Naive thymus-derived CD4-positive, alpha-beta T cell (primary cell): ENCODE measurements at regions not wholly inside any gene's neighbourhood (a gene's known extent, or its start where the extent isn't known, plus 50 kb on each side); places are given as distances from the start of the nearest gene placed in this dataset.

Experiments used
- ATAC-seq: fragments of 150-1000 bp; cut with Tn5 transposase; 2 replicates; pipeline ENCODE4 v1.10.0; 2021; ENCODE audit warnings: mild to moderate bottlenecking, moderate library complexity
- CTCF ChIA-PET: fragments of 350-600 bp; sonication (Branson Sonifier 250); formaldehyde crosslinking; loops from one replicate; lab custom pipeline; 2021; ENCODE audit warnings: antibody characterized with exemption; lab: Charles Lee
- POLR2A ChIA-PET: fragments of 350-600 bp; sonication (Branson Sonifier 250); formaldehyde crosslinking; loops from one replicate; lab custom pipeline; 2021; ENCODE audit warnings: antibody characterized with exemption, inconsistent platforms; lab: Charles Lee
- DNase-seq, 9 donors: peaks; one replicate each; pipeline versions ENCODE4 v3.0.0 to v3.0.0-alpha.2; 2020 to 2022; ENCODE audit warnings: mixed read lengths in 1 of 9
- H3K27ac ChIP-seq: one replicate; pipeline ENCODE4 v1.7.0; 2013; ENCODE audit warnings: mild to moderate bottlenecking, low read depth, low read length, moderate library complexity
- H3K27me3 ChIP-seq, 2 donors: one replicate each; pipeline ENCODE4 v1.7.0; 2013; ENCODE audit warnings: low read length in 2 of 2, mild to moderate bottlenecking in 2 of 2, moderate library complexity in 2 of 2; ENCODE audit not compliant: control insufficient read depth in 2 of 2, insufficient read depth in 2 of 2
- H3K36me3 ChIP-seq, 3 experiments: 1 replicate in 2 of 3; 2 replicates in 1 of 3; pipeline ENCODE4 v1.7.0; 2013; ENCODE audit warnings: low read length in 3 of 3, mild to moderate bottlenecking in 3 of 3, moderate library complexity in 1 of 3; ENCODE audit not compliant: insufficient read depth in 3 of 3, control insufficient read depth in 2 of 3
- H3K4me1 ChIP-seq, 2 donors: one replicate each; pipeline ENCODE4 v1.7.0; 2013; ENCODE audit warnings: low read length in 2 of 2, mild to moderate bottlenecking in 2 of 2, moderate library complexity in 1 of 2; ENCODE audit not compliant: control insufficient read depth in 2 of 2, insufficient read depth in 2 of 2
- H3K4me3 ChIP-seq: 2 replicates; pipeline ENCODE4 v1.7.0; 2013; ENCODE audit warnings: mild to moderate bottlenecking, low read length
- H3K9me3 ChIP-seq, 3 experiments: 1 replicate in 2 of 3; 2 replicates in 1 of 3; pipeline ENCODE4 v1.7.0; 2013; ENCODE audit warnings: low read length in 3 of 3; ENCODE audit not compliant: control insufficient read depth in 2 of 3
- H3K27ac Mint-ChIP-seq, 9 donors: one replicate each; pipeline ENCODE4 v1.8.0; 2020 to 2022; ENCODE audit warnings: mixed read lengths in 9 of 9, mild to moderate bottlenecking in 8 of 9, moderate library complexity in 5 of 9, inconsistent platforms in 2 of 9
- H3K27me3 Mint-ChIP-seq, 5 donors: one replicate each; pipeline ENCODE4 v1.8.0; 2021 to 2022; ENCODE audit warnings: mixed read lengths in 5 of 5, mild to moderate bottlenecking in 1 of 5
- H3K36me3 Mint-ChIP-seq, 5 donors: one replicate each; pipeline ENCODE4 v1.8.0; 2020 to 2022; ENCODE audit warnings: mixed read lengths in 5 of 5, mild to moderate bottlenecking in 3 of 5, inconsistent platforms in 1 of 5
- H3K4me1 Mint-ChIP-seq, 7 donors: one replicate each; pipeline ENCODE4 v1.8.0; 2020 to 2022; ENCODE audit warnings: mixed read lengths in 7 of 7, mild to moderate bottlenecking in 3 of 7, inconsistent platforms in 1 of 7
- H3K4me3 Mint-ChIP-seq, 10 donors: one replicate each; pipeline ENCODE4 v1.8.0; 2020 to 2022; ENCODE audit warnings: mild to moderate bottlenecking in 10 of 10, mixed read lengths in 10 of 10, moderate library complexity in 6 of 10, inconsistent platforms in 2 of 10
- H3K9me3 Mint-ChIP-seq, 11 donors: one replicate each; pipeline ENCODE4 v1.8.0; 2020 to 2022; ENCODE audit warnings: mixed read lengths in 11 of 11, mild to moderate bottlenecking in 4 of 11, inconsistent platforms in 1 of 11, moderate library complexity in 1 of 11
- intact Hi-C, 2 donors: fragments of 100-400 bp; cut with micrococcal nuclease; formaldehyde crosslinking; loops; one replicate each; pipeline ENCODE4 v1.15.1; 2023

GRCh38 chr4:82268826-82269193 is 105.0 kb downstream of the HNRNPD start:
- Mint-ChIP-seq H3K9me3 (peaks cover 0 to 4% (median 0%) of the 10 kb centered on the region in 11 donors), H3K27me3 (peaks cover 0 to 14% (median 0%) of the 10 kb centered on the region in 5 donors), H3K27ac (peak overlapping the region in 3 of 9 donors; percentile 25 to 79 (median 48)), H3K4me3 (peak overlapping the region in 3 of 10 donors; percentile 25 to 50 (median 36)), H3K4me1 (peaks cover 11 to 51% (median 28%) of the 10 kb centered on the region in 7 donors), H3K36me3 (peaks cover 0 to 3% (median 0%) of the 10 kb centered on the region in 5 donors)
- Histone ChIP-seq H3K4me3 (no peak overlapping the region), H3K4me1 (peaks cover 0 to 8% of the 10 kb centered on the region in 2 donors), H3K27ac (no peak overlapping the region), H3K9me3 (no peaks in the 10 kb centered on the region), H3K27me3 (no peaks in the 10 kb centered on the region), H3K36me3 (no peaks in the 10 kb centered on the region)
- DNase-seq (no peak), ATAC-seq (no peak)
- POLR2A ChIA-PET, result interaction anchor here (1.5 kb wide), 1 partner anchor 160 kb away, joined by 4 read pairs; no protein-coding TSS in a partner anchor
- CTCF ChIA-PET, result interaction anchor here (0.7 to 2.2 kb wide), 19 partner anchors 13 to 862 kb away, joined by 3 to 30 read pairs (median 4); no protein-coding TSS in a partner anchor
- intact Hi-C loops, result loop anchor here (1.0 to 5.0 kb wide), 12 partner anchors 16 to 863 kb away; no protein-coding TSS in a partner anchor

GRCh38 chr4:82268050-82268825 is 105.6 kb downstream of the HNRNPD start:
- no peaks in the 10 kb centered on the region for H3K36me3 ChIP-seq
- H3K27ac Mint-ChIP-seq, result peak overlapping the region in 3 of 9 donors; percentile 25 to 79 (median 56)
- H3K27ac ChIP-seq, result no peak overlapping the region
- POLR2A ChIA-PET, result interaction anchor here (0.9 to 1.5 kb wide), 2 partner anchors 131 to 161 kb away, joined by 3 to 4 read pairs; no protein-coding TSS in a partner anchor
- peaks cover 11 to 47% (median 28%) of the 10 kb centered on the region in 7 donors for H3K4me1 Mint-ChIP-seq
- H3K4me1 ChIP-seq, result peaks cover 0 to 8% of the 10 kb centered on the region in 2 donors
- peak overlapping the region in 8 of 10 donors; percentile 25 to 54 (median 36) for H3K4me3 Mint-ChIP-seq
- DNase-seq (peak in 7 of 9 donors; percentile 25 to 60 (median 50)), ATAC-seq (peak; percentile 97)
- H3K36me3 Mint-ChIP-seq, result peaks cover 0 to 3% (median 0%) of the 10 kb centered on the region in 5 donors
- H3K4me3 ChIP-seq, result no peak overlapping the region
- peaks cover 0 to 16% (median 0%) of the 10 kb centered on the region in 5 donors for H3K27me3 Mint-ChIP-seq
- CTCF ChIA-PET, result interaction anchor here (0.7 to 2.2 kb wide), 23 partner anchors 9 to 862 kb away, joined by 3 to 30 read pairs (median 4); no protein-coding TSS in a partner anchor
- H3K27me3 ChIP-seq, result no peaks in the 10 kb centered on the region
- peaks cover 0 to 4% (median 0%) of the 10 kb centered on the region in 11 donors for H3K9me3 Mint-ChIP-seq
- intact Hi-C loops, result loop anchor here (1.0 to 5.0 kb wide), 12 partner anchors 17 to 862 kb away; no protein-coding TSS in a partner anchor
- H3K9me3 ChIP-seq, result no peaks in the 10 kb centered on the region

GRCh38 chr4:82267506-82267905 is 106.3 kb downstream of the HNRNPD start:
- peaks cover 11 to 40% (median 22%) of the 10 kb centered on the region in 7 donors for H3K4me1 Mint-ChIP-seq
- Histone ChIP-seq H3K4me3 (no peak overlapping the region), H3K36me3 (no peaks in the 10 kb centered on the region), H3K27ac (no peak overlapping the region), H3K27me3 (no peaks in the 10 kb centered on the region), H3K9me3 (no peaks in the 10 kb centered on the region), H3K4me1 (peaks cover 0 to 8% of the 10 kb centered on the region in 2 donors)
- ATAC-seq, result no peak
- H3K9me3 Mint-ChIP-seq, result peaks cover 0 to 4% (median 0%) of the 10 kb centered on the region in 11 donors
- POLR2A ChIA-PET, result interaction anchor here (0.9 to 1.5 kb wide), 2 partner anchors 130 to 162 kb away, joined by 3 to 4 read pairs; no protein-coding TSS in a partner anchor
- DNase-seq, result no peak
- CTCF ChIA-PET, result interaction anchor here (0.9 to 2.2 kb wide), 9 partner anchors 10 to 143 kb away, joined by 3 to 30 read pairs (median 3); no protein-coding TSS in a partner anchor
- intact Hi-C loops, result loop anchor here in 1 of 2 donors (5.0 kb wide), 2 partner anchors 65 to 425 kb away; no protein-coding TSS in a partner anchor
- H3K36me3 Mint-ChIP-seq, result peaks cover 0 to 3% (median 0%) of the 10 kb centered on the region in 5 donors
- peak overlapping the region in 1 of 10 donors; percentile 50 for H3K4me3 Mint-ChIP-seq
- H3K27me3 Mint-ChIP-seq, result peaks cover 0 to 8% (median 0%) of the 10 kb centered on the region in 5 donors
- no peak overlapping the region for H3K27ac Mint-ChIP-seq

GRCh38 chr4:82266345-82266744 is 107.4 kb downstream of the HNRNPD start:
- H3K4me3 ChIP-seq, result no peak overlapping the region
- intact Hi-C loops, result loop anchor here in 1 of 2 donors (5.0 kb wide), 2 partner anchors 64 to 424 kb away; no protein-coding TSS in a partner anchor
- H3K27ac ChIP-seq, result no peak overlapping the region
- H3K36me3 ChIP-seq, result no peaks in the 10 kb centered on the region
- ATAC-seq, result no peak
- no peaks in the 10 kb centered on the region for H3K27me3 ChIP-seq
- CTCF ChIA-PET, result interaction anchor here (0.6 to 1.7 kb wide), 9 partner anchors 15 to 798 kb away, joined by 3 to 8 read pairs (median 3); no protein-coding TSS in a partner anchor
- Mint-ChIP-seq H3K4me1 (peaks cover 9 to 28% (median 17%) of the 10 kb centered on the region in 7 donors), H3K27ac (no peak overlapping the region), H3K36me3 (peaks cover 0 to 3% (median 0%) of the 10 kb centered on the region in 5 donors), H3K27me3 (peaks cover 0 to 12% (median 0%) of the 10 kb centered on the region in 5 donors), H3K4me3 (no peak overlapping the region), H3K9me3 (peaks cover 0 to 4% (median 0%) of the 10 kb centered on the region in 11 donors)
- no peaks in the 10 kb centered on the region for H3K9me3 ChIP-seq
- no peak for DNase-seq
- H3K4me1 ChIP-seq, result peaks cover 0 to 8% of the 10 kb centered on the region in 2 donors
- POLR2A ChIA-PET, result no interaction called here

- ATAC-seq, result no peak
- POLR2A ChIA-PET, result no interaction called here
Measured at GRCh38 chr4:82261084-82261483, 112.7 kb downstream of the HNRNPD start.

GRCh38 chr4:82260632-82261031 is 113.2 kb downstream of the HNRNPD start:
- CTCF ChIA-PET, result no interaction called here
- POLR2A ChIA-PET, result no interaction called here

More at GRCh38 chr4:82261084-82261483, 112.7 kb downstream of the HNRNPD start:
- Histone ChIP-seq H3K4me3 (no peak overlapping the region), H3K4me1 (no peaks in the 10 kb centered on the region), H3K36me3 (no peaks in the 10 kb centered on the region), H3K9me3 (no peaks in the 10 kb centered on the region), H3K27ac (no peak overlapping the region), H3K27me3 (no peaks in the 10 kb centered on the region)
- no peaks in the 10 kb centered on the region for H3K4me1 Mint-ChIP-seq
- no peak for DNase-seq
- peaks cover 0 to 30% (median 5%) of the 10 kb centered on the region in 5 donors for H3K27me3 Mint-ChIP-seq
- no peak overlapping the region for H3K4me3 Mint-ChIP-seq
- peaks cover 0 to 4% (median 0%) of the 10 kb centered on the region in 11 donors for H3K9me3 Mint-ChIP-seq
- CTCF ChIA-PET, result no interaction called here
- H3K27ac Mint-ChIP-seq, result no peak overlapping the region
- intact Hi-C loops, result no loop called here
- H3K36me3 Mint-ChIP-seq, result peaks cover 0 to 3% (median 0%) of the 10 kb centered on the region in 5 donors

More at GRCh38 chr4:82260632-82261031, 113.2 kb downstream of the HNRNPD start:
- no peak overlapping the region for H3K27ac ChIP-seq
- no peak overlapping the region for H3K4me3 ChIP-seq
- Mint-ChIP-seq H3K36me3 (peaks cover 0 to 3% (median 0%) of the 10 kb centered on the region in 5 donors), H3K4me3 (no peak overlapping the region), H3K4me1 (no peaks in the 10 kb centered on the region), H3K27me3 (peaks cover 0 to 28% (median 5%) of the 10 kb centered on the region in 5 donors), H3K9me3 (peaks cover 0 to 4% (median 0%) of the 10 kb centered on the region in 11 donors), H3K27ac (no peak overlapping the region)
- DNase-seq, result no peak
- intact Hi-C loops, result no loop called here
- H3K4me1 ChIP-seq, result no peaks in the 10 kb centered on the region
- no peak for ATAC-seq
- no peaks in the 10 kb centered on the region for H3K27me3 ChIP-seq
- no peaks in the 10 kb centered on the region for H3K9me3 ChIP-seq
- H3K36me3 ChIP-seq, result no peaks in the 10 kb centered on the region
